M059J (cell line): ENCODE measurements at regions not wholly inside any gene's neighbourhood (a gene's known extent, or its start where the extent isn't known, plus 50 kb on each side); places are given as distances from the start of the nearest gene placed in this dataset.
A peak's percentile ranks its signal among the peaks of the same experiment; 100 is the strongest.

Experiments
- DNase-seq: peaks from one replicate; pipeline ENCODE4 v3.0.0-alpha.2; 2012; ENCODE audit warnings: low read depth

DNA sequence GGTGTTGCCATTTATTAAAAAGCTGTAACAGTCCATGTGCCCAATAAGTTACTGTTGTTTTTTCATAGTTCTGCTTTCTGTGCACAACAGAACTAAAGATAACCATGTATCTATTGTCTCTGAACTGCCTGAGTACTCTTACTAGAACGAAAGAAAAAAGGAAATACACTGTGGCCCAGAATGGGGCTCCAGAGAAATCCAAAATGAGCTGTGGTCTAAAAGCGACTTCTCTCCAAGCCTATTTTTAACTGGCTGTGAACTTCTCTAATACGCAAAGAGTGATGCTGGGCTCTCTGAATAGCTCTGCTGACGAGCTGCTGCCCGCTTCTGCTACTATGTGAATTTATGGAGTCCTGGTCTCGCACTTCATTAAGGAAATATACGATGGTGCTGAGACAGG is 56.2 kb upstream of the LPP start:
- no peak for DNase-seq

DNA sequence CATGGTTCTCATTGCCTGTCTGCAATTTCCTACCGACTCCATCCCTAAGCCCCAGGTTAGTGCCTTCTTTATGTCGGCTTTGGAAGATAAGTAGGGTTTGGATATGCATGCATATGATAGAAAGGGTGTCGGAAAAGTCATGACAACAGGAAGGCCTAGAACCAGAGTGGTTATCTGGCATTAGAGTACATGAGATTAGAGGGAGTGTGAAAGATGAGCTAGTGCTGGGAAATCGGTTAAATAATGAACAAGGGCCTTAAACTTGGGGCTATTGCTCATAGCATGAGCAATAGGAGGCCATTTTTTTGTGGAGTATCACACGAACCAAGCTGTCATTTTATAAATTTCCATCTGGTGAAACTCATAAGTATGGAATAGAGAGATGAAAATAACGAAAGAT is 54.0 kb upstream of the LPP start:
- DNase-seq: no peak

DNA sequence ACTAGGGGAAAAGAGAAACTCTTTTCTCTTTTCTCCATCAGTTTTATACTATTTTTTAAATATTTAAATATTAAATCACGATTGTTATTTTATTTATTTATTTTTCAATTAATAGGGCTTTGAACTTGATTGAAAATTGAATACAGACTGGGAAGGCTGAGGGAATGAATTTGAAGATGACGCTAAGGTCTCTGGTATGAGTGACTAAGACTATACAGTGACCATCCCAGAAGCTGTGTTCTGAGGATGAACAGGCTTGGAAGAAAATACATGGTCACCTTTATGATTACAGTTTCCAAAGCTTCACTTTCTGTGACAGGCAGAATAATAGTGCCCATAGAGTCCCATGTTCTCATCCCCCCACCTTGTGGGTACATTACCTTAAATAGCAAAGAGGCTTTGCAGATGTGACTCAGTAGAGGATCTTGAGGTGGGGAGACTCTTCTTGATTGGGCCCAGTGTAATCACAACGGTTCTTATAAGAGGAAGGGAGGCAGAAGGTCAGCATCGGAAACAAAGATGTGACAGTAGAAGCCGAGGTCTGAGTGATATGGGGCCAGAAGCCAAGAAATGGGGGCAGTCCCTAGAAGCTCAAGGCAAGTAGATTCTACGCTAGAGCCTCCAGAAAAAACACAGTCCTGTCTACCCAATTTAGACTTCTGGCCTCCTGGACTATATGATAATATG is 51.0 kb upstream of the LPP start:
- no peak for DNase-seq

DNA sequence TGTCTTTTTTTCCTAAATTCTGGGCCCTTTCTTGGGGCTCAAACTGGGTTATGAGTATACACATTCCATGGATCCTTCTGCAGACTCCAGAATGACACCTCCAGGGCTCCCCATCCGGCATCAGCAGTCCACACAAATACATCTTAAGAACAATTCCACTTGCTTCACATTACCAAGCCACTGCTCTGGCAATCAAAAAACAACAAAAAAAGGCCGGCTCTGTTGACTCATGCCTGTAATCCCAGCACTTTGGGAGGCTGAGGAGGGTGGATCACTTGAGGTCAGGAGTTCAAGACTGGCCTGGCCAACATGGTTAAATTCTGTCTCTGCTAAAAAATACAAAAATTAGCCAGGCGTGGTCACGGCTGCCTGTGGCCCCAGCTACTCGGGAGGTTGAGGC is 49.9 kb upstream of the LPP start:
- peak; percentile 38 for DNase-seq
